GM19035 (cell line): ENCODE measurements at regions not wholly inside any gene's neighbourhood (a gene's known extent, or its start where the extent isn't known, plus 50 kb on each side); places are given as distances from the start of the nearest gene placed in this dataset.

Experiments
- ATAC-seq: cut with Tn5 transposase; IDR thresholded peaks from one replicate; pipeline ENCODE4 v1.9.1; 2021; ENCODE audit not compliant: unreplicated experiment

GRCh38 chr1:209343511-209343910, 240.0 kb upstream of the CAMK1G start:
- no peak for ATAC-seq

GRCh38 chr1:209344156-209344555, 239.4 kb upstream of the CAMK1G start:
- ATAC-seq: no peak

- ATAC-seq: no peak
These were observed 233.9 kb upstream of the CAMK1G start for GRCh38 chr1:209349363-209350308.

- ATAC-seq: no peak
These were observed 230.5 kb upstream of the CAMK1G start for GRCh38 chr1:209353053-209353452.

GRCh38 chr1:209354111-209354839, 229.2 kb upstream of the CAMK1G start:
- ATAC-seq: no peak

- ATAC-seq: no peak
These were observed 228.7 kb upstream of the CAMK1G start for GRCh38 chr1:209354840-209355165.

GRCh38 chr1:209355415-209355814, 228.1 kb upstream of the CAMK1G start:
- ATAC-seq: no peak

- no peak for ATAC-seq
These were observed 226.5 kb upstream of the CAMK1G start for GRCh38 chr1:209356976-209357377.

- no peak for ATAC-seq
These were observed 220.4 kb upstream of the CAMK1G start for GRCh38 chr1:209363112-209363511.

- ATAC-seq: no peak
These were observed 218.8 kb upstream of the CAMK1G start for GRCh38 chr1:209364716-209365115.

- no peak for ATAC-seq
These were observed 216.3 kb upstream of the CAMK1G start for GRCh38 chr1:209367061-209367772.

GRCh38 chr1:209368864-209369598, 214.5 kb upstream of the CAMK1G start:
- no peak for ATAC-seq

GRCh38 chr1:209370241-209370995, 213.1 kb upstream of the CAMK1G start:
- ATAC-seq: no peak

GRCh38 chr1:209375097-209375496, 208.4 kb upstream of the CAMK1G start:
- ATAC-seq: no peak

GRCh38 chr1:209375671-209376365, 207.7 kb upstream of the CAMK1G start:
- ATAC-seq: no peak

GRCh38 chr1:209376774-209377173, 206.7 kb upstream of the CAMK1G start:
- ATAC-seq: no peak

GRCh38 chr1:209377995-209378394, 205.5 kb upstream of the CAMK1G start:
- no peak for ATAC-seq

GRCh38 chr1:209379280-209379679, 204.2 kb upstream of the CAMK1G start:
- ATAC-seq: no peak

- ATAC-seq: no peak
These were observed 203.1 kb upstream of the CAMK1G start for GRCh38 chr1:209380420-209380819.
